Esophagus muscularis mucosa (tissue), 2 donors: ENCODE measurements at regions not wholly inside any gene's neighbourhood (a gene's known extent, or its start where the extent isn't known, plus 50 kb on each side); places are given as distances from the start of the nearest gene placed in this dataset.

Experiments used
- EP300 ChIP-seq: sonication (generic); formaldehyde crosslinking; IDR thresholded peaks from one replicate; pipeline ENCODE4 v1.6.1; 2017; ENCODE audit warnings: antibody characterized with exemption
- POLR2A ChIP-seq: fragments of 450-650 bp; IDR thresholded peaks from one replicate; pipeline ENCODE4 v1.6.1; 2017; ENCODE audit warnings: antibody characterized with exemption, moderate library complexity, mild to moderate bottlenecking, low read depth

GRCh38 chr6:148218542-148219258 lies 123.9 kb upstream of the SASH1 start:
- no peak for TF ChIP-seq EP300
- TF ChIP-seq POLR2A: no peak
